ENCODE measurements at regions not wholly inside any gene's neighbourhood (a gene's known extent, or its start where the extent isn't known, plus 50 kb on each side); places are given as distances from the start of the nearest gene placed in this dataset.

- DNase-seq = no peak
Measured at GRCh38 chr3:107323723-107324122, 53.5 kb upstream of the CCDC54 start.

GRCh38 chr3:107325446-107325845, 51.8 kb upstream of the CCDC54 start:
- DNase-seq = no peak
